HG03039 (cell line): ENCODE measurements at regions not wholly inside any gene's neighbourhood (a gene's known extent, or its start where the extent isn't known, plus 50 kb on each side); places are given as distances from the start of the nearest gene placed in this dataset.

Source experiments
- ATAC-seq: cut with Tn5 transposase; IDR thresholded peaks from one replicate; pipeline ENCODE4 v1.9.1; 2021; ENCODE audit warnings: mild to moderate bottlenecking, moderate library complexity; ENCODE audit not compliant: unreplicated experiment

DNA sequence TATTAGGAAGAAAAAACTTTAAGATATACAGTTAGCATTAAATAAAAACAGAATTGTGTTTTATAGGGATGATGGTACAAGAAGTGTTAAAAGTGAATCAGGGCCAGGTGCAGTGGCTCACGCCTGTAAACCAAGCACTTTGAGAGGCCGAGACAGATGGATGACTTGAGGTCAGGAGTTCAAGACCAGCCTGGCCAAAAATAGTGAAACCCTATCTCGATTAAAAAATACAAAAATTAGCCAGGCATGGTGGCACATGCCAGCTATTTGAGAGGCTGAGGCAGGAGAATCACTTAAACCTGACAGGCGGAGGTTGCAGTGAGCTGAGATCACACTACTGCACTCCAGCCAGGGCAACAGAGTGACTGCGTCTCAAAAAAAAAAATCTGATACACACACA is 282.9 kb upstream of the ATP10B start:
- ATAC-seq = no peak

- no peak for ATAC-seq
Measured at GRCh38 chr5:161134083-161134482, 282.1 kb upstream of the ATP10B start.

- ATAC-seq = no peak
Measured at GRCh38 chr5:161115941-161116340, 263.9 kb upstream of the ATP10B start.

- ATAC-seq = no peak
Measured at GRCh38 chr5:161112371-161112770, 260.4 kb upstream of the ATP10B start.

- no peak for ATAC-seq
Measured at GRCh38 chr5:161105525-161105924, 253.5 kb upstream of the ATP10B start.

GRCh38 chr5:161098516-161098915 is 246.5 kb upstream of the ATP10B start:
- no peak for ATAC-seq

GRCh38 chr5:161096581-161096980 is 244.6 kb upstream of the ATP10B start:
- ATAC-seq = no peak

GRCh38 chr5:161095953-161096352 is 243.9 kb upstream of the ATP10B start:
- ATAC-seq = no peak

- no peak for ATAC-seq
Measured at GRCh38 chr5:161094411-161094810, 242.4 kb upstream of the ATP10B start.

GRCh38 chr5:161093100-161093499 is 241.1 kb upstream of the ATP10B start:
- no peak for ATAC-seq

DNA sequence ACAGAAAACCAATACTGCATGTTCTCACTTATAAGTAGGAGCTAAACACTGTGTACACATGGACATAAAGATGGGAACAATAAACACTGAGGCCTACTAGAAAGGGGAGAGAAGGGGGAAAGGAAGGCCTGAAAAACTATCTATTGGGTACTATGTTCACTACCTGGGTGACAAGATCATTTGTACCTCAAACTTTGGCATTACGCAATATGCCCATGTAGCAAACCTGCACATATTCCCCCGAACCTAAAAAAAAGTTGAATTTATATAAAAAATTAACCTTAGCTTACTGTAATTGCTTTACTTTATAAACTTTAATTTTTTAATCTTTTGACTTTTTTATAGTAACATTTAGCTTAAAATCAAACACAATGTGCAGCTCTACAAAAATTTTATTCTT is 237.6 kb upstream of the ATP10B start:
- no peak for ATAC-seq

GRCh38 chr5:161086461-161086860 is 234.4 kb upstream of the ATP10B start:
- no peak for ATAC-seq

DNA sequence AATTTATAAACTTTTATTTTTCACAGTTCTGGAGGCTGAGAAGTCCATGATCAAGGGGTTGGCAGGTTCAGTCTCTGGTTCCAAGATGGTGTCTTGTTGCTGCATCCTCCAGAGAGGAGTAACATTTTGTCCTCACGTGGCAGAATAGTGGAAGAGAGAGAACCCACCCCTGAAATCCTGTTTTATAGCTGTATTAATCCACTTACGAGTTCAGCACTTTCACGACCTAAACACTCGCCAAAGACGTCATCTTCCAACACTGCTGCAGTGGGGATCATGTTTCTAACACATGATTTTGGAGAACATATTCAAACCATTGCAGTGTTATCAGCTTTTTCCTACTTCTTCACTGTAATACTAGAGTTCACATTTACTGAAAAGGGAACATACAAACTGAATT is 233.0 kb upstream of the ATP10B start:
- ATAC-seq = no peak

DNA sequence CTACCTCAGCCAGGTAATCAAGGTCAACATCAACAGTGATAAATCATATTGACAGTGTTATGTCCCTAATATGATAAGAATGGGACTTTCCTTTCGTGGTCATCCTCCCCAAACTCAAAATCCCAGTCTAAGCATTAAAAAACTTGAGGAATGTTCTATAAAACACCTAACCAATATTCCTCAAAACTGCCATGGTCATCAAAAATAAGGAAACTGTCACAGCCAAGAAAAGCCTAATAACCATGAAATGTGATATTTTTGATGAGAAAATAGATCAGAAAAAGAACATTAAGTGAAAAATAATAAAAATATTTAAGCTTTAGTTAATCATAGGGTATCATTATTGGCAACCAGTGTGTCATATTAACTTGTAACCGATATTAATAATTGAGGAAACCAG is 232.1 kb upstream of the ATP10B start:
- ATAC-seq = no peak

DNA sequence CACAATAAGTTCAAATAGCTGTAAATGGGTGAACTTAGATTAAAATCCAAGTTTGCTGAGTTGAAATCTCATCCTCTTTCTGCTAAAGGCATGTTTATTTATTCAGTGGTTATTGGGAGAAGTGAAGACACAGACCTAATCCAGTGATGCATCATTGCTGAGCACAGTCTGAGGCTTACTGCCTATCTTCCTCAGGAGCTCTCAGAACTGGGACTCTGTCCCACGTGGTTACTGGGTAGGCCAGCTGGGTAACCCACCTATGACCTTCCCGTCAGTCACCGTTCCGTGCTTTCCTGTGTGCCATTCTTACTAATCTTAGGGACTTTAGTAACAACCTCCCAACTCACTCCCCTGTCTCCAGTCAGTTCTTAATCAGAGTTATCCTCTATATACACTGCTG is 226.8 kb upstream of the ATP10B start:
- ATAC-seq = no peak

GRCh38 chr5:161077936-161078545 is 226.0 kb upstream of the ATP10B start:
- no peak for ATAC-seq

DNA sequence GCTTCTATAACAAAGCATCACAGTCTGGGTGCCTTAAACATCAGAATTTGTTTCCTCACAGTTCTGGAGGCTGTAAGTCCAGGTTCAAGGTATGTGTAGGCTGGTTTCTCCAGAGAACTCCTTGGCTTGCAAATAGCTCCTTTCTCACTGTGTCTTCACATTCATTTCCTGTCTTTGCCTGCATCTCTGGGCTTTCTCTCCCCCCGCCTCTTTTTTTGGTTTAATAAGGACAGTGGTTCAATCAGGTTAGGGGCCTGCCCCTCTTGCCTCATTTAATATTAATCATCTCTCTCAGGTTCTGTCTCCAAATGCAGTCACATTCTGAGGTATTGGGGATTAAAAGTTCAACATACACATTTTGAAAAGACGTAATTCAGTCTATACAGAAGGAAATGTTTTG is 225.5 kb upstream of the ATP10B start:
- no peak for ATAC-seq

DNA sequence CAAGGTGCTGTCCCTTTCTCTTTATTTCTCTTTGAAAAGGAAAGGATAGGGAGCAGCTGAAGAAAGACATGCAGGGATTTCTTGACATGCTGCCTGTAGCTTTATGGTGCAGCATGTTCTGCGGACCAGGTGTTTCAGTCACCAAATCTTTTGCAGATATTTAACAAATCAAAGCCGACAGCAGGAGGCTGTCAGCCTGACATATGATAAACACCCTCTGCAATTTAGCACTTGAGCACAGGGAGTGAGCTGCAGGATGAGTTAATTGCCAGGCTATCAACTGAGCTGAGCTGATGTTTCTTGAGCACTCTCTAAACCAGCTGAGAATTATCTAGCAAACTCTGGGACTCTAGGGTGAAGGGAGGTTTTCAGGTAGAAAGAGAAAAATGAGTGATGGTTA is 212.8 kb upstream of the ATP10B start:
- ATAC-seq = no peak

GRCh38 chr5:161064297-161064696 is 212.3 kb upstream of the ATP10B start:
- no peak for ATAC-seq

DNA sequence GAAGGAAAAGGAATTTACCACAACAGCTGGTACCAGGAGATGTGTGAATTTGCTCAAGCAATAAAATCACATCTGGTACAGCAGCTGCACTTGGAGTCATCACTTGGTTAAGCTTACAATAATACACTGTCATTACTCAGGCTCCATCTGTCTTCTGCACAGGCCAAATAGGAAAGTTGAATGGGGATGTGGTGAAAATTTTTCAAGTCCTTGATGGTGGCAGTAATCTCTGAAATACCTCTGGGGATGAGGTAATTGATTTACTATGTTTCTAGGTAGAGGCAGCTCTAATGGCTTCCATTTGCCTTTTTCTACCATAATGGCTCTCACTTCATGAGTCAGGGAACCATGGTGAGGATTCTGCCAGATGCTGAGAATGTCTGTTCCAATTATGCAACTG is 206.8 kb upstream of the ATP10B start:
- no peak for ATAC-seq

- ATAC-seq = no peak
Measured at GRCh38 chr5:161051920-161052500, 200.0 kb upstream of the ATP10B start.

GRCh38 chr5:161047024-161047423 is 195.0 kb upstream of the ATP10B start:
- no peak for ATAC-seq

DNA sequence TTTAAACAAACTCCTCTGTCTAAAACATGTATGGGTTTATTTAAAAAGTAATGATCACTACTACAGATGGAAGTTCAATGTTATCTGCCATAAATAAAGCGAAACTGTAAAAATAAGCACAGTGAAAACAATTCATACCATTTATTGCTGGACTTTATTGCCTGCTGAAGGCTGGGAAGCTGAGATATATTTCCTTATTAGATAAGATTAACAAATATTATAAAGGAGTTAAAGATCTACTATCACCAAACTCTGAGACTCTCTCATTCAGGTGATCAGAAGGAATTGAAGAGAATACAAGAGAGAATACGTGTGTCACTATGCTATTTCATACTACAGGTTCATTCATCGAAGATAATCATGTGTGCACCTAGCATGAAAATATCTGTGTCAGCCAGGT is 190.9 kb upstream of the ATP10B start:
- no peak for ATAC-seq
